Inflammatory macrophage (primary cell): ENCODE measurements at regions not wholly inside any gene's neighbourhood (a gene's known extent, or its start where the extent isn't known, plus 50 kb on each side); places are given as distances from the start of the nearest gene placed in this dataset.
A peak's percentile ranks its signal among the peaks of the same experiment; 100 is the strongest.
"Not testable (repeated sequence)": the region's sequence is repeated elsewhere in the genome, so short reads cannot be mapped to it uniquely, and the experiment has no call there.

ENCODE experiments used
- DNase-seq, 2 donors: peaks; one replicate each; pipeline ENCODE4 v3.0.0-alpha.2; 2020 to 2022

- no peak for DNase-seq
These were observed 793.4 kb downstream of the SLITRK1 start for GRCh38 chr13:83088858-83089257.

GRCh38 chr13:83086948-83087347 is 795.3 kb downstream of the SLITRK1 start:
- DNase-seq: no peak

GRCh38 chr13:83086088-83086487 is 796.2 kb downstream of the SLITRK1 start:
- no peak for DNase-seq

GRCh38 chr13:83085186-83085900 is 796.9 kb downstream of the SLITRK1 start:
- DNase-seq: no peak

- no peak for DNase-seq
These were observed 804.8 kb downstream of the SLITRK1 start for GRCh38 chr13:83077499-83077898.

GRCh38 chr13:83073930-83074329 is 808.3 kb downstream of the SLITRK1 start:
- not testable (repeated sequence) for DNase-seq

- no peak for DNase-seq
These were observed 817.2 kb downstream of the SLITRK1 start for GRCh38 chr13:83065108-83065507.

GRCh38 chr13:83057119-83057518 is 825.2 kb downstream of the SLITRK1 start:
- DNase-seq: no peak

GRCh38 chr13:83056269-83056668 is 826.0 kb downstream of the SLITRK1 start:
- DNase-seq: no peak

- no peak for DNase-seq
These were observed 833.9 kb downstream of the SLITRK1 start for GRCh38 chr13:83048419-83048818.

GRCh38 chr13:83024955-83025594 is 857.2 kb downstream of the SLITRK1 start:
- DNase-seq: no peak

- no peak for DNase-seq
These were observed 858.0 kb downstream of the SLITRK1 start for GRCh38 chr13:83024232-83024631.

- DNase-seq: no peak
These were observed 862.3 kb downstream of the SLITRK1 start for GRCh38 chr13:83019986-83020385.

- no peak for DNase-seq
These were observed 872.3 kb downstream of the SLITRK1 start for GRCh38 chr13:83009987-83010386.

GRCh38 chr13:83008212-83008929 is 873.9 kb downstream of the SLITRK1 start:
- no peak for DNase-seq

GRCh38 chr13:83007226-83007625 is 875.0 kb downstream of the SLITRK1 start:
- peak; percentile 10 to 54 for DNase-seq

GRCh38 chr13:83003185-83003584 is 879.1 kb downstream of the SLITRK1 start:
- no peak for DNase-seq

- DNase-seq: no peak
These were observed 888.9 kb downstream of the SLITRK1 start for GRCh38 chr13:82993417-82993816.

GRCh38 chr13:82976499-82976898 is 905.8 kb downstream of the SLITRK1 start:
- no peak for DNase-seq

- DNase-seq: no peak
These were observed 918.8 kb downstream of the SLITRK1 start for GRCh38 chr13:82963226-82964099.

GRCh38 chr13:82962397-82962796 is 919.9 kb downstream of the SLITRK1 start:
- DNase-seq: no peak

- DNase-seq: no peak
These were observed 920.5 kb downstream of the SLITRK1 start for GRCh38 chr13:82961757-82962156.

- DNase-seq: not testable (repeated sequence)
These were observed 929.9 kb downstream of the SLITRK1 start for GRCh38 chr13:82952336-82952735.
